Ecto neural progenitor cell (in vitro differentiated cells): ENCODE measurements at regions not wholly inside any gene's neighbourhood (a gene's known extent, or its start where the extent isn't known, plus 50 kb on each side); places are given as distances from the start of the nearest gene placed in this dataset.

Experiments used
- DNase-seq: peaks from one replicate; pipeline ENCODE4 v3.0.0-alpha.2; 2018; ENCODE audit warnings: low spot score

DNA sequence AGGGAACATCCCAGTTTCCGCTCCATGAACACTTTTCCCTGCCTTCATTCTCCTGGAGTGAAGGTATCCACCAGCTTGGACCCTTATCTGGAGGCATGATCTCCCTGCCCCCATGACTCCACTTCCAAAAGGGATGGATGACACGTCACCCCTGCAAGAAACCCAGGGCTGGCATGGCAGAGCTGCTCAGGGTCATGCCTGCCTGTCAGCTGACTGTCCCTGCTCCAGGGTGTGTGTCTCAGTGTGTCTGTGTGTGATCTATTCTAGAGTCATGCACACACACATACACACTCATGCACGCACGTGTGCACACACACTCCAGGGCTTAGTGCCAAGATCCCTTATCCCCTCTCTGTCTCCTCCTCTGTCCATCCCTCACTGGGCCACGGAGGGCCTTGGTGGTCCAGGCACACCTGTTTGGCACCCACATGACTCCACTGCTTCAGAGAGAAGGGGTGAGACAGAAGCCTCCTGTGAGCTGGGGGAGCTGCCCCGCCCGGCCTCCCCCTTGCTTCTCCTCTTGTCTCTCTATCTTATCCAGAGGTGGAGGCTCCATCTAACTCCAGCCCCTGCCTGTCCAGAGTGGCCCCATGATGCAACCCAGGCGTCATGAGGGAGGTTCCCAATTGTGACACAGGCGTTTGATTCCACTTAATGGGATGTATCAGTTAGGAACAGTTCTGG lies 290.9 kb downstream of the CDC5L start:
- DNase-seq, result no peak

DNA sequence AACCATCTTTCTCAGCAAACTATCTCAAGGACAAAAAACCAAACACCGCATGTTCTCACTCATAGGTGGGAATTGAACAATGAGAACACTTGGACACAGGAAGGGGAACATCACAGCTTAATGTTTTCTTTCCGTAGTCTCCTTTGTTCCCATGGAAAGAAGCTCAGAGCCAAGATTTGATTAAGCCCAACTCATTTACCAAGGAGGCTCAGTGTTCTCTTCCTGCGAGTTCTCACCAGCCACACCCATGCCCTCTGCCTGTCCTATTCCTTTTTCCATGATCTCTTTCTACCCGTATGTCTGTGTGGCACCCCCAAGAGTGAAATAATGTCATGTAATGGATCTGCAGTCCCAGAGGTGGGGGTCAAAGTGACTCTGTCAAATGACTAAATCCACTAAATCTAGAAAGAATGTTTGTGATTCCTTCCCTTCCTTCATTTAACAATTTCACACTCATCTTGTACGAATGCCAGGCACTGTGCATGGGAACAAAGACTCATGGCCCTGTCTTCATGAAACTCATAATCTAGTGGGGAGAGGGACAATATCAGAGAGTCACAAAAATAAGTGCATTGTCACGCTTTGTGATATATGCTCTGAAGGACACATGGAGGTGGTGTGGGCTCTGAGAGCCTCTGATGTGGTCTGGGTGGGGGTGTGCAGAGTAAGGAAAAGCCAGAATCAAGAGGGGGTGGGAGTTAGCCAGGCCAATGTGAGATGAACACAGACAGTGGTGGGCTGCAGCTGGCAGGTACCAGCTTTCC lies 292.1 kb downstream of the CDC5L start:
- DNase-seq, result no peak

DNA sequence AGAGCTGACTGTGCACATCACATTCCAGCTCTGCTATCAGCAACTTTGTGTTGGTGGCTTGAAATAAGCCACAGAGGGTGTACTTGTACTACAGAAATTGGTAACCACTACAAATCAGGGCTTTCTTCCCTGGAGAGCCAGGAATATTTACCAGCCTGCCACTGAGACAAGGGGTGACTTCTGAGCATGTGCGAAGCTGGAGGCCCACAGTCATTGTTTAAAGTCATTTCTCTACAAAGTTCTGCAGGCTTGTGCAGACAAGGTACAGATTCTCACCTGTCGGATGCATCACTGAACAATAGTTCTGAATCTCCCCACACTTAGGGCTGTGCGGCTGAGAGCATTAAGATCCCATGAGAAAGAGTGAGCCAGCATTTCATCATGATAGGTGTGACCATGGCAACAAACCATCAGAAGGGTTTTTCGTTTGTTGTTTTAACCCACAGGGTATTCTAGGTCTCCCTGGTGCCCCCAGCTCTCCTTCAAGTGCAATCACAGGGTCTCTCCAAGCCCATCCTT lies 292.8 kb downstream of the CDC5L start:
- DNase-seq, result no peak

DNA sequence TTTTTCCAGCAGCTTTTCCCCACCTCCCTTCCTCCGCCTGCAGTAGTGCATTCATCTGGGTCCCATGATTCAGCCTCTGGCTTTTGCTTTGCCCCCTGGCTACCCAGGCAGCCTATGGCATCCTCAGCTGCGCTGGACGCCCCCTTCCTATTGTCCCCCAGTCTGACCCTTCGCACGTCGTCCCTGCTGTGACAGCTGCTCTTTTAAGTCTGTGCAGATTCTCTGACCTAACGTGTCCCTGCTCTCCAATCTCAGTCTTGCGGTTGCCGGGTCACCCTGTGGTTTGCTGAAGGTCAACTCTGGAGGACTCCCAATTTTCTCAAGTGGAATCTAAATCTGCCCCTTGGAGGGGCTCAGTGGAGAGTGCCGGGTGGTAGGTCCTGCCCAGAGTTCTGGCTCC lies 294.3 kb downstream of the CDC5L start:
- DNase-seq, result no peak

- DNase-seq, result no peak
These were observed 294.8 kb downstream of the CDC5L start for GRCh38 chr6:44682280-44682679.

DNA sequence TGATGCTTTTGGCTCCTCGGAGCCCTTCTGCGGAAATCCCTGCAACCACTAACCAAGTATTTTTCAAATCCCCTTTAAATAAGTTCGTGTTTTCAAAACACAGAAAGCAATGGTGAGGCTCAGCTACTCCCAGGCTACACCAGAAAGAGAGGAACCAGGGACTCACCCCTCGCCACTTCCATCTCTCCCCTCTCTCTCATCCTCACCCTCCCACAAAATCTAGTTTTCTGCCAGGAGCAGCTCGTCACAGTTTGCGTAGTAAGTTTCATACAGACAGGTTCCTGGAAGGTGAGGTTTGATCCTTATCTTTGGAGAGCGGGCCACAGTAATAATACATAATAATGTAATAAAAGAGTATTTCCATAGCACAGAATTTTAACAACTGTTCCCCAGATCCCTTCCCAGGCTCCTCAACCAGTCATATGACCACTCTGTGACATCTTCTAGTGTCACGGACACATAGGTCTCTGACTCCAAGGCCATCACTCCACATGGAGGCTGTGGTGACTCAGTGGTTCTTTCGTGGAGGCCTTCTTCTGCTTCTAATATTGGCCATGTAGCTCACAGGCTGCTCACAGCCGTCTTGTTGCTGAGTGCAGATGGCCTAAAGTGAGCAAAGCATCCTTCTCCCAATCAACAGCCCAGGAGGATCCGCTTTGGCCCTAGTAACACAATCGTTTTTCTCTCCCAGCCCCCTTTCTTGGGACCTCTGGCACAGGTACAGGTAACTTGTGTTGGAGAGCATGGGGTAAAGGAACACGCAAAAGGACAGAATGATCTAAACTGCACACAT lies 295.7 kb downstream of the CDC5L start:
- no peak for DNase-seq

DNA sequence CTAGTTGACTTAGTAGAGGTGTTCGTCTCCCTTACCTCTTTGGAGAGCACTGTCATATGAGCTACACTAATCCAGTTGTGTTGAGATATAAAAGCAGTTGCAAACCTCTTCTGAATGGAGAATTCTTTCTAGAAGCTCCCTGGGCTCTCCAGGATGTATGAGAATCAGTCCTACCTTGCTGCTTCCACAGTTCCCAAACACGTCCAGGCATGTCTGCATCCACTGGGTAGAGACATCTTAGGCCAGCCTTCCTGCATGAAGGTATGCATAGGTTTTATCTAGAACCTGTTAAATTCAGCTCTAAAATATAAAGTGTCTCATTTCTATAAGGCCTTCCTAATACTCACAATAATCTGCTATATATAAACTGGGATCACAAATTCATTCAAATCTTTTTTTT lies 297.7 kb downstream of the CDC5L start:
- no peak for DNase-seq

GRCh38 chr6:44696099-44696498 lies 308.6 kb downstream of the CDC5L start:
- no peak for DNase-seq

DNA sequence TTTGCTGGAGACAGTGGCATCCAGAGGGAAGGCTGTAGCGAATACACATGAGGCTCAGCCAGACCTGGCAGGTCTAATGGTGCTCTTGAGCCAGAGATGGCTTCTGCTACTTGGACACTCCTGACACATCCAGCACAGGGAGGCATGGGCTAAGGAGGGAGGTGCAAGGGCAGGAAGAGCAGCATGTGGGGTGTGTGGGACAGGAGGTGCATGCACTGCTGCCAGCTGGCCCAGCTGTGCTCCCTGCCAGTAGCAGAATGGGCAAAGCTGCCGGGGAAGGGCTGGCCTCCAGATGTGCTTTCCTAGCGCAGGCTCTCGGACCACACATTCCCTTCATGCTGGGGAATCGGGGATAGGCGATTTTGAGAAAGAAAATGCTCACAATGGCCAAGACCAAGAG lies 309.2 kb downstream of the CDC5L start:
- peak; percentile 31 for DNase-seq

- peak; percentile 50 for DNase-seq
These were observed 309.8 kb downstream of the CDC5L start for GRCh38 chr6:44697327-44697726.

GRCh38 chr6:44698602-44699001 lies 311.1 kb downstream of the CDC5L start:
- DNase-seq, result no peak

DNA sequence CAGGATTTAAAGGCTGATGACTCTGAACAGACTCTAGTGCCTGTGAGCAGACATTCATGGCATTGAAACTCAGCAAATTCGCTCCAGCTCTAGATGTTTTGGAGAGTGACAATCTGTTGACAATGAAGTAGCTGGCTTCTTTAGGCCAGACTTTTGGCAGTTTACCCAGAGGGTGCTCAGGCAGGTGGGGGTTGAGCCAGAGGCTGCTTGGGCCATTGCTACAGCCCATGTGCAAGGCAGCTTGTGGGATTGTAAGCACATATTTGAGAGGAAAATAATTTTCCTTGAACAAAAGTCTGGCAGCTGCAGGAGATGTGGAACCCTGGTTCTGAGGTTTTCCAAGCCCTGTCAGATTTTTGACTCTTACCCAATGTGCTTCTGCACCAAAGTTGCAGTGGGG lies 311.6 kb downstream of the CDC5L start:
- no peak for DNase-seq

DNA sequence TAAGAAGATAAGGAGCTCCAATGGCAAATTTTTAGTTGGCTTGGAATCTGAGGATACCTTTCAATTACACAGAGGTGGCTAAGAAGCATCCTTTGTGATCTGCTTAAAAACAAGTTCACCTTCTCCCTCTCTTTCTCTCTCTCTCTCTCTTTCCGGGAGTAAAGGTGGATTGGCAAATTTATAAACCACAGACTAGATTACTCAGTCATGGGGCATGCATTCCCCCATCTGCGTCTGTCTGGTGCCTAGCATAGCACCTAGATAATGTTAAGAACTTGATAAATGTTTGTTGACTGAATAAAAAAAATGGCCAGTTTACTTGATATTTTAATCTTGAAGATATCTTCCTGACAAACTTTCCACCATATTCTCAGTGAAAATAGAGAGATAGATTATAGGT lies 312.3 kb downstream of the CDC5L start:
- no peak for DNase-seq

- no peak for DNase-seq
These were observed 312.9 kb downstream of the CDC5L start for GRCh38 chr6:44700422-44700821.

- DNase-seq, result peak; percentile 42
These were observed 313.6 kb downstream of the CDC5L start for GRCh38 chr6:44701038-44701636.

DNA sequence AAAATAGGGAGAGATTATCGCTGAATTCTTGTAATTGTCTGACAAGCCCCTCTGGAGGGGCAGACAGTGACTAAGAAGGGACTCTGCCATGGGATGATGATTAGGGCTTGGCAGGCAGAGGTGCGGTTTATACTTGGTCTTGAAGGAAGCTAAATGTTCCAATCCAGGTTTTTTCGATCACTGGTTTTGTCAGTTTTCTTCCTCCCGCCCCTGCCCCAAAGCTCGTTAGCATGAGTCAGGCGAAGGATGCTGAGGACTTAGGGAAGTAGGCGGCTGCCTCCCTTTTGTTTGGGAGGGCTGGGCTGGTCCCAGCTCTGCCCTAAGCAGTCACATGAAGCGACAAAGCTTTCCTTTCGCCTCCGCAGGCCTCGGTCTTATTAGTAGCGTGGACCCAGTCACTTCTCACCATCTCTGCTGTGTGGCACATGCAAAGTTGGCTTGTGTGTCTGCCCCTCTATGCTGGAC lies 314.2 kb downstream of the CDC5L start:
- no peak for DNase-seq

DNA sequence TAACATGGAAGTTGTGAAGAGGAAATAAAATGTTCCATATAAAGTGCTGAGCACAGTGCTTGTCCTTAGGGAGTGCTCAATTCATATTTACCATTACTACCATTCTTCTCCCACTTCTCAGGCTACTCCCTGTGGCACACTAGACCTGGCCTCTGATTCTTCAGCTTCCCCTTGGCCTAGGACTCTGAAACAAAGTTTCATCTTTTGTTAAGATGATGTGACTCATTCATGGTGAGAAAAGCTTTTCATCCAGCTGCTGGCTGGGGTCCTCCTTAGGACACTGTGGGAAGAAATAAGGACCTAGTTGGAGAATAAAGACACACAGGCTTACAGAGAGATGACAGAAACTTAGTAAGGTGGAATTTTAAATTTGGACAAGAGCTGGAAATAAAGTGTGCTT lies 314.8 kb downstream of the CDC5L start:
- DNase-seq, result no peak

DNA sequence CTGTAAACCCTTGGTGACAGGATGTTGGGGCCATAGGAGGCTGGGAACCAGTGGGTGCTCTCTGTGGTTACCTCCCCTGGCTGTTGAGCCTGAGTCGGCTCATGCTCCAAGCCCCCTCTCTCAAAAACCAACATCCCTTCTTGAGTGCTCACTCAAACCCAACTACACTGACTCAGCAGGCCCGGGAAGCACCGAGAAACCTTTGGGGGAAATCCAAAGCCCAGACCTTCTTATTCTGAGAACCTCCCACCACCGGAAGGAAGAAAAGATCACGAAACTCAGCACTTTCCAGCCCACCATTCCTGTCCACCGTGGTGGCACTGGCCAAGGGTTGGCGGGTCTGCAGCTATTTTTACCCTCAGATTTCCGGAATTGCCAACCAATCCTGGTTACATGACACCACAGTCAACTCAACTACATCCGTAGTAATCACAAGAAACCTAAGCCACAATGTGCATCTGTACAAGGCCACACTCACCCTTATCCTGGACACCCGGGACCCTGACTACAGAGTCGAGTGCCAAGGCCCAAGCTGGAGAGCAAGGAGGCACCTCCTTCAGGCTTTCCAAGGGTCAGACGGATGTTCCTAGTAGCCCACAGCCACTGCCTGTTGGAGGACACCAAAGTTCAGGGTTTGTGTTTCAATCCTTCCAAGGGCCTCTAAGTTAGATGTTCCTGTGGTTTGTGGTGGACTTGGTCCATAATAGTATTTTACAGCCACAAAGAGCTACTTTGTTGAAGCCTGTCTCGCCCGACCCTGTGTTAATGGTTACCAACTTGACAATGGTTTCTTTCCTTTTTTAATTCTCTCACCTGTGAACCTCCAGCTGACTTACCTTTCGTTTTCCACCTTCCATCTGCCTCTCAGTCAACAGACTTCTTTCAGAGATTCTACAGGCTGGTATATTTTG lies 317.0 kb downstream of the CDC5L start:
- DNase-seq, result no peak

DNA sequence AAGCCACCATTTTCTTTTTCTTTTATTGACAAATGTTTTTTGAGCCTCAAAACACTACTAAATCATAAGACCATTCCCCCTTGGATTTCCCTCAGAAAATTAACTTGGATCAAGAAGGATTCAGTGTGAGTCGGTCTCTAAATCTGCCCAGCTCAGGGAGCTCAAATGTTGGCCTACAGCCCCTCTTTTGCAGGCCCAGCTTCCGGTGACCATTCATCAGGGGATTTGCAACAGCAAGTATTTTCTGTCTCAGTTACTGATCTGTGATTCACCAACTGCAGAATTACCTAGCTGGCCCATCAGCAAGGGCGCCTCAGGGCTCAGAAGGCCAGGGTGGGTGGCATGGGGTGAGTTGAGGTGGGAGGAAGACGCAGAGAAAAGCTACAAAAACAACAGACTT lies 318.1 kb downstream of the CDC5L start:
- DNase-seq, result no peak

DNA sequence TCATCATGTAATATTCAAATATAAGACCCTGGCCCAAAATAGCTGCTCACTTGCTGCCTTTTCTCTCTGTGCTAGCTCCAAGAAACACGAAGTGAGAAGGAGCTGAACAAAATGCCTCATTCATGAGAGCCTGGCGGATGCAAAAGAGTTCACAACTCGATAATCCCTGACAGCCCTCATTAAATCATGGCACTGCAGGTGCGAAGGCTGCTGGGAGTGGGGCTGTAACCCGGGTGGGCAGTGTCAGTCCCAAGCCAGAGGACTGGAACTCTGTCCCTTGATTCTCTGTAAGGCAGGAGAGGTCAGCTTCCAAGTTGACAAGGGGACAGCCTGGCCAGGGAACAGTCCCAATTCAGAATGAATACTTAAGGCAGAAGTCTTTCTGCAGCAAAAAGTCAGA lies 318.5 kb downstream of the CDC5L start:
- no peak for DNase-seq

DNA sequence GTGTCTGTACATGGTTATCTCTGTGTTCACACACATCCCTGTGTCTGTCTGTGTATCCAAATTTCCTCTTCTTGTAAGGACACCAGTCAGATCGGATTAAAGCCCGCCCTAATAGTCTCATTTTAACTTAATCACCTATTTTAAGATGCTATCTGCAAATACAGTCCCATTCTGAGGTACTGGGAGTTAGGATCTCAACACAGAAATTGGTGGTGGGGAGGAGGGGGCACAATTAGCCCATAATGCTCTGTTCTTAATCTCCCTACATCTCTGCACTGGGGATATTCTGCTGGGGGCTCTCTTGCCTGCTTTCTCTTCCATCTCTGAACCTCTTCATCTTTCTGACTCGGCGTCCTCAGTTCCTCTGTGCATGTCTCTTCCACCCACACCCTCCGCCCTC lies 320.7 kb downstream of the CDC5L start:
- no peak for DNase-seq
